A673 (cell line): ENCODE measurements at regions not wholly inside any gene's neighbourhood (a gene's known extent, or its start where the extent isn't known, plus 50 kb on each side); places are given as distances from the start of the nearest gene placed in this dataset.

Source experiments
- BruUV-seq: library from RNA; stranded (reverse); fragments of 400-500 nt; replicated peaks from 2 replicates; lab custom pipeline; 2021; lab: Mats Ljungman, UMichigan
- CTCF ChIA-PET: fragments of 300-600 bp; sonication (Branson Sonifier 250); formaldehyde crosslinking; loops from one replicate; lab custom pipeline; 2022; ENCODE audit warnings: antibody characterized with exemption; lab: Charles Lee
- POLR2A ChIA-PET: fragments of 300-600 bp; sonication (Branson Sonifier 250); formaldehyde crosslinking; loops from one replicate; lab custom pipeline; 2022; ENCODE audit warnings: antibody characterized with exemption; ENCODE audit not compliant: low non-redundant PET; lab: Charles Lee
- DNase-seq: peaks from one replicate; pipeline ENCODE4 v3.0.0-alpha.2; 2015; ENCODE audit warnings: low spot score
- H3K27ac ChIP-seq: fragments of 200-600 bp; sonication (generic); 2 replicates; pipeline ENCODE4 v1.5.1; 2016; ENCODE audit warnings: mixed run types, low read depth, mild to moderate bottlenecking, mixed read lengths, antibody characterized with exemption, low read length; ENCODE audit not compliant: poor library complexity, severe bottlenecking
- H3K27me3 ChIP-seq: fragments of 200-600 bp; sonication (generic); replicated peaks from 2 replicates; pipeline ENCODE4 v1.6.1; 2017; ENCODE audit warnings: mixed run types, low read depth, mild to moderate bottlenecking, mixed read lengths, antibody characterized with exemption, low read length; ENCODE audit not compliant: insufficient read depth, poor library complexity
- H3K36me3 ChIP-seq: fragments of 200-600 bp; sonication (generic); 2 replicates; pipeline ENCODE4 v1.6.1; 2016; ENCODE audit warnings: mixed run types, mild to moderate bottlenecking, mixed read lengths, antibody characterized with exemption, low read length; ENCODE audit not compliant: insufficient read depth, poor library complexity, severe bottlenecking
- H3K4me1 ChIP-seq: fragments of 200-600 bp; sonication (generic); 2 replicates; pipeline ENCODE4 v1.6.1; 2017; ENCODE audit warnings: mixed run types, mild to moderate bottlenecking, mixed read lengths, antibody characterized with exemption, low read length; ENCODE audit not compliant: insufficient read depth, poor library complexity, severe bottlenecking
- H3K4me3 ChIP-seq: fragments of 200-600 bp; sonication (generic); 2 replicates; pipeline ENCODE4 v1.5.1; 2016; ENCODE audit warnings: low read depth, mixed run types, mild to moderate bottlenecking, mixed read lengths, low read length; ENCODE audit not compliant: poor library complexity, severe bottlenecking
- H3K9me3 ChIP-seq: fragments of 200-600 bp; sonication (generic); 2 replicates; pipeline ENCODE4 v1.6.1; 2016; ENCODE audit warnings: mixed run types, low read depth, mild to moderate bottlenecking, mixed read lengths, antibody characterized with exemption, low read length; ENCODE audit not compliant: poor library complexity, severe bottlenecking
- CTCF ChIP-seq: fragments of 300-800, 200-600 bp; sonication (generic); conservative IDR thresholded peaks from 2 replicates; pipeline ENCODE4 v1.5.1; 2017; ENCODE audit warnings: low read depth, mild to moderate bottlenecking, antibody characterized with exemption, low read length, moderate library complexity, mixed read lengths
- EZH2 ChIP-seq: fragments of 200-600 bp; sonication (generic); IDR thresholded peaks from 2 replicates; pipeline ENCODE4 v1.6.1; 2017; ENCODE audit warnings: borderline replicate concordance, low read depth, mild to moderate bottlenecking, mixed read lengths, antibody characterized with exemption, low read length; ENCODE audit not compliant: poor library complexity, severe bottlenecking
- intact Hi-C: fragments of 100-400 bp; cut with micrococcal nuclease; formaldehyde crosslinking; loops from one replicate; pipeline ENCODE4 v1.10.0; 2022; ENCODE audit not compliant: unreplicated experiment

- POLR2A ChIA-PET, result no interaction called here
- no peak for TF ChIP-seq EZH2
- no peak for TF ChIP-seq CTCF
- Histone ChIP-seq H3K27ac (no peak overlapping the region), H3K36me3 (no peaks in the 10 kb centered on the region), H3K9me3 (no peaks in the 10 kb centered on the region), H3K27me3 (no peaks in the 10 kb centered on the region), H3K4me3 (no peak overlapping the region), H3K4me1 (no peaks in the 10 kb centered on the region)
- intact Hi-C loops, result no loop called here
- no TSS peak for BruUV-seq
- DNase-seq, result no peak
- CTCF ChIA-PET, result no interaction called here
These were observed 158.9 kb upstream of the POT1 start for GRCh38 chr7:125088555-125088954.

- BruUV-seq, result no TSS peak
- POLR2A ChIA-PET, result no interaction called here
- Histone ChIP-seq H3K27ac (no peak overlapping the region), H3K27me3 (no peaks in the 10 kb centered on the region), H3K36me3 (no peaks in the 10 kb centered on the region), H3K4me3 (no peak overlapping the region), H3K9me3 (no peaks in the 10 kb centered on the region), H3K4me1 (no peaks in the 10 kb centered on the region)
- CTCF ChIA-PET, result no interaction called here
- no peak for TF ChIP-seq EZH2
- no peak for TF ChIP-seq CTCF
- intact Hi-C loops, result no loop called here
- DNase-seq, result no peak
These were observed 155.5 kb upstream of the POT1 start for GRCh38 chr7:125085084-125085483.

GRCh38 chr7:125084196-125084595 is 154.6 kb upstream of the POT1 start:
- ChIA-PET POLR2A (no interaction called here), CTCF (no interaction called here)
- no peaks in the 10 kb centered on the region for H3K9me3 ChIP-seq
- no TSS peak for BruUV-seq
- no peak overlapping the region for H3K4me3 ChIP-seq
- no peak for DNase-seq
- H3K27me3 ChIP-seq, result no peaks in the 10 kb centered on the region
- H3K36me3 ChIP-seq, result no peaks in the 10 kb centered on the region
- TF ChIP-seq CTCF (no peak), EZH2 (no peak)
- no peak overlapping the region for H3K27ac ChIP-seq
- intact Hi-C loops, result no loop called here
- H3K4me1 ChIP-seq, result no peaks in the 10 kb centered on the region

- Histone ChIP-seq H3K4me3 (no peak overlapping the region), H3K4me1 (no peaks in the 10 kb centered on the region), H3K27me3 (no peaks in the 10 kb centered on the region), H3K9me3 (no peaks in the 10 kb centered on the region), H3K27ac (no peak overlapping the region), H3K36me3 (no peaks in the 10 kb centered on the region)
- TF ChIP-seq EZH2 (no peak), CTCF (no peak)
- CTCF ChIA-PET, result no interaction called here
- POLR2A ChIA-PET, result no interaction called here
- intact Hi-C loops, result no loop called here
- DNase-seq, result no peak
- BruUV-seq, result no TSS peak
These were observed 144.5 kb upstream of the POT1 start for GRCh38 chr7:125074141-125074540.
